ENCODE measurements at regions not wholly inside any gene's neighbourhood (a gene's known extent, or its start where the extent isn't known, plus 50 kb on each side); places are given as distances from the start of the nearest gene placed in this dataset.

DNA sequence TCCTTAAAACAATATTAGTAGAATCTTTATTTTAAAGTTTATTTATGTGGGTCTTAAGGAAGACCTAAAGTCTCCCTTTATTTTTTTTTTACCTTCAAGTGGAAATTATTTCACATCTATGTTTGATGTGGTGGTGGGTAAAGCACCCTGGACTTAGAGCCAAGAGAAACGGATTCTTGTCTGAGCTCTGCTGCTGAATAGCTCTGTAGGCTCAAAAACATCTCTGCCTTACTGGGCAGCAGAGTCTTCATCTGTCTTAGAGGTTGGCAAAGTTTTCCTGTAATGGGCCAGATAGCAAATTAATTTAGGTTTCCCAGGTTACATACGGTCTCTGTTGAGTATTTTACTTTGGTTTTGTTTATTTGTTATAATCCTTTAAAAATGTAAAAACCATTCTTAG is 136.5 kb downstream of the CEP135 start:
- no peak overlapping the region for H3K4me3 Mint-ChIP-seq (ENCODE audit: unreplicated experiment)
- no peak overlapping the region for H3K27ac Mint-ChIP-seq (ENCODE audit: unreplicated experiment)

DNA sequence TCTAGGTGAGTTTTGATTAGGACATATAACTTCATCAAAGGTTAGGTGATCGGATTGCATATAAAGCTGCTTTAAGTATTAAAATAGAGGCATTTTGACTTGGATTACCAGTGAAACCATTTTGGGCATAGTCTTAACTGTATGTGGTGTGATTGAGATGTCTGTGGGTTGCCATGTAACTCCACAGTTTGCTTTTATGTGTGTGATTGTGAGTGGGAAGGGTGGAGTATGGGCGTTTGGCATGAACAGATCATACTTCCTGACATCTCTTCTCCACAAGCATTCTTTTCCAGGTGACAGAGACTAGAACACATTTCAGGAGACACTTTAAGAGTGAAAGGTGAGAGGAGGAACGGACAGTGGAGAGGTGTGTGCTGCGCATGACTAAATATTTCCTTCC is 136.1 kb downstream of the CEP135 start:
- ChIA-PET CTCF (no interaction called here), POLR2A (no interaction called here)
- no peak for DNase-seq
- no peak overlapping the region for H3K27ac Mint-ChIP-seq (ENCODE audit: unreplicated experiment)
- H3K4me3 Mint-ChIP-seq (ENCODE audit: unreplicated experiment) = no peak overlapping the region
- H3K27me3 ChIP-seq (replicated peaks; ENCODE audit: control insufficient read depth, insufficient read depth, low read length) = no peaks in the 10 kb centered on the region
- no peaks in the 10 kb centered on the region for H3K36me3 Mint-ChIP-seq (ENCODE audit: insufficient read depth, unreplicated experiment)
- H3K9me3 Mint-ChIP-seq (ENCODE audit: unreplicated experiment) = no peaks in the 10 kb centered on the region
- no peaks in the 10 kb centered on the region for H3K4me1 Mint-ChIP-seq (ENCODE audit: low read depth, unreplicated experiment)
- H3K4me3 ChIP-seq (ENCODE audit: low read depth, low read length) = no peak overlapping the region
- intact Hi-C loops (cut with micrococcal nuclease; ENCODE audit: unreplicated experiment) = no loop called here
- TF ChIP-seq, protein P1, sequence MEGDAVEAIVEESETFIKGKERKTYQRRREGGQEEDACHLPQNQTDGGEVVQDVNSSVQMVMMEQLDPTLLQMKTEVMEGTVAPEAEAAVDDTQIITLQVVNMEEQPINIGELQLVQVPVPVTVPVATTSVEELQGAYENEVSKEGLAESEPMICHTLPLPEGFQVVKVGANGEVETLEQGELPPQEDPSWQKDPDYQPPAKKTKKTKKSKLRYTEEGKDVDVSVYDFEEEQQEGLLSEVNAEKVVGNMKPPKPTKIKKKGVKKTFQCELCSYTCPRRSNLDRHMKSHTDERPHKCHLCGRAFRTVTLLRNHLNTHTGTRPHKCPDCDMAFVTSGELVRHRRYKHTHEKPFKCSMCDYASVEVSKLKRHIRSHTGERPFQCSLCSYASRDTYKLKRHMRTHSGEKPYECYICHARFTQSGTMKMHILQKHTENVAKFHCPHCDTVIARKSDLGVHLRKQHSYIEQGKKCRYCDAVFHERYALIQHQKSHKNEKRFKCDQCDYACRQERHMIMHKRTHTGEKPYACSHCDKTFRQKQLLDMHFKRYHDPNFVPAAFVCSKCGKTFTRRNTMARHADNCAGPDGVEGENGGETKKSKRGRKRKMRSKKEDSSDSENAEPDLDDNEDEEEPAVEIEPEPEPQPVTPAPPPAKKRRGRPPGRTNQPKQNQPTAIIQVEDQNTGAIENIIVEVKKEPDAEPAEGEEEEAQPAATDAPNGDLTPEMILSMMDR (IDR thresholded peaks at IDR 0.05; ENCODE audit: insufficient read depth in 1 of 2, low read depth in 1 of 2, low read length in 1 of 2, severe bottlenecking in 1 of 2, unreplicated experiment in 1 of 2) = no peak
- H3K9me3 ChIP-seq = no peaks in the 10 kb centered on the region
- H3K4me1 ChIP-seq = peaks cover 7% of the 10 kb centered on the region; the same call in 1 of the 2 replicates
- H3K27me3 Mint-ChIP-seq (ENCODE audit: insufficient read depth, unreplicated experiment) = no peaks in the 10 kb centered on the region
- no TSS peak for BruUV-seq (replicated peaks)
- no peaks in the 10 kb centered on the region for H3K36me3 ChIP-seq (ENCODE audit: control insufficient read depth, insufficient read depth, low read length)

More for the DNA sequence above, 136.5 kb downstream of the CEP135 start:
- Histone ChIP-seq H3K4me3 (ENCODE audit: low read depth, low read length) (no peak overlapping the region), H3K9me3 (no peaks in the 10 kb centered on the region), H3K36me3 (ENCODE audit: control insufficient read depth, insufficient read depth, low read length) (no peaks in the 10 kb centered on the region), H3K27me3 (replicated peaks; ENCODE audit: control insufficient read depth, insufficient read depth, low read length) (no peaks in the 10 kb centered on the region), H3K4me1 (peaks cover 7% of the 10 kb centered on the region; the same call in 1 of the 2 replicates)
- Mint-ChIP-seq H3K4me1 (ENCODE audit: low read depth, unreplicated experiment) (no peaks in the 10 kb centered on the region), H3K36me3 (ENCODE audit: insufficient read depth, unreplicated experiment) (no peaks in the 10 kb centered on the region), H3K9me3 (ENCODE audit: unreplicated experiment) (no peaks in the 10 kb centered on the region), H3K27me3 (ENCODE audit: insufficient read depth, unreplicated experiment) (no peaks in the 10 kb centered on the region)
- ChIA-PET POLR2A (no interaction called here), CTCF (no interaction called here)
- TF ChIP-seq, protein P1 (IDR thresholded peaks at IDR 0.05; ENCODE audit: insufficient read depth in 1 of 2, low read depth in 1 of 2, low read length in 1 of 2, severe bottlenecking in 1 of 2, unreplicated experiment in 1 of 2) = no peak
- intact Hi-C loops (cut with micrococcal nuclease; ENCODE audit: unreplicated experiment) = no loop called here
- DNase-seq = no peak
- no TSS peak for BruUV-seq (replicated peaks)

Measured in Caco-2 (cell line).